Gastroesophageal sphincter (tissue), 4 donors: ENCODE measurements at regions not wholly inside any gene's neighbourhood (a gene's known extent, or its start where the extent isn't known, plus 50 kb on each side); places are given as distances from the start of the nearest gene placed in this dataset.
"Not testable (repeated sequence)": the region's sequence is repeated elsewhere in the genome, so short reads cannot be mapped to it uniquely, and the experiment has no call there.

ENCODE experiments used
- ATAC-seq: fragments of 150-250 bp; one replicate; pipeline ENCODE4 v1.9.1; 2016; ENCODE audit warnings: mild to moderate bottlenecking, moderate library complexity
- H3K27ac ChIP-seq, 4 donors: fragments of 200-600 bp; sonication (generic) in 3 of 4; 1 replicate in 3 of 4; 2 replicates in 1 of 4; pipeline ENCODE4 v1.5.1; 2016 to 2019
- H3K27me3 ChIP-seq: fragments of 200-600 bp; sonication (generic); one replicate; pipeline ENCODE4 v1.5.1; 2019
- H3K36me3 ChIP-seq, 2 donors: fragments of 200-600 bp; sonication (generic); one replicate each; pipeline ENCODE4 v1.5.1; 2019; ENCODE audit warnings: control low read depth in 1 of 2
- H3K4me1 ChIP-seq, 3 donors: fragments of 200-600 bp; sonication (generic); 1 replicate in 2 of 3; 2 replicates in 1 of 3; pipeline ENCODE4 v1.5.1; 2016 to 2019; ENCODE audit warnings: control low read depth in 2 of 3
- H3K4me3 ChIP-seq, 2 donors: fragments of 200-600 bp; sonication (generic); one replicate each; pipeline ENCODE4 v1.5.1; 2019; ENCODE audit warnings: mild to moderate bottlenecking in 1 of 2, moderate library complexity in 1 of 2
- H3K9me3 ChIP-seq, 3 donors: fragments of 200-600 bp; sonication (generic); one replicate each; pipeline ENCODE4 v1.5.1; 2017 to 2019; ENCODE audit warnings: control low read depth in 2 of 3
- EP300 ChIP-seq: sonication (generic); formaldehyde crosslinking; IDR thresholded peaks from one replicate; pipeline ENCODE4 v1.6.1; 2017; ENCODE audit warnings: antibody characterized with exemption, mild to moderate bottlenecking
- POLR2A ChIP-seq, 2 donors: fragments of 450-650 bp; IDR thresholded peaks; one replicate each; pipeline ENCODE4 v1.6.1; 2017; ENCODE audit warnings: antibody characterized with exemption in 2 of 2, mild to moderate bottlenecking in 2 of 2, moderate library complexity in 1 of 2
- POLR2AphosphoS5 ChIP-seq: sonication (generic); formaldehyde crosslinking; IDR thresholded peaks from one replicate; pipeline ENCODE4 v1.6.1; 2017; ENCODE audit warnings: antibody characterized with exemption
- WGBS, 2 donors: methylation state at CpG; one replicate each; pipeline ENCODE4 v1.1.5; 2018; ENCODE audit warnings: low coverage in 1 of 2; 5-methylcytosine and 5-hydroxymethylcytosine counted together
- TF ChIP-seq, protein P1 (sequence below), 4 experiments: fragments of 200-600 bp in 2 of 4; fragments of 450-650 bp in 2 of 4; sonication (generic) in 1 of 4; IDR thresholded peaks; one replicate each; pipeline ENCODE4 v1.5.1; 2017 to 2019; ENCODE audit warnings: antibody characterized with exemption in 4 of 4, mild to moderate bottlenecking in 2 of 4, moderate library complexity in 2 of 4

DNA sequence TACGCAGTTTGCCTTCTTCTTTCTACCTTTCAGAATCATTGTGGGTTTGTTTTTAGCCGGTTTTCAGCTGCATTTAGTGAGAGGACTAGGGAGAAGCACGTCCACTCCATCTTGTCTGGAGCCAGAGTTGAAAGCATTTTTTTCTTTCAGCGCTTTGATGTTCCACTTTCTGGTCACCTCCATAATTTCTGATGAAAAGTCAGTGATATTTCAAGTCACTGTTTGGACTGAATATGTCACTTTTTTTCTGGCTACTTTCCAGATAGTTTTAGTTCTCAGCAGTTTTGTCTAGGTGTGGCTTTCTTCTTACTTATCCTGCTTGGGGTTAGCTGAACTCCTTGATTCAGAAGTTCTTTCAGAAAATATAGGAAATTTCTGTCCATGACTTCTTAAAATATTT, 123.9 kb upstream of the IER5L start:
- ATAC-seq: no peak
- no peaks in the 10 kb centered on the region for H3K9me3 ChIP-seq
- 84 to 91% methylated on average over 3 to 4 of the region's 4 CpGs for WGBS, 2 donors

DNA sequence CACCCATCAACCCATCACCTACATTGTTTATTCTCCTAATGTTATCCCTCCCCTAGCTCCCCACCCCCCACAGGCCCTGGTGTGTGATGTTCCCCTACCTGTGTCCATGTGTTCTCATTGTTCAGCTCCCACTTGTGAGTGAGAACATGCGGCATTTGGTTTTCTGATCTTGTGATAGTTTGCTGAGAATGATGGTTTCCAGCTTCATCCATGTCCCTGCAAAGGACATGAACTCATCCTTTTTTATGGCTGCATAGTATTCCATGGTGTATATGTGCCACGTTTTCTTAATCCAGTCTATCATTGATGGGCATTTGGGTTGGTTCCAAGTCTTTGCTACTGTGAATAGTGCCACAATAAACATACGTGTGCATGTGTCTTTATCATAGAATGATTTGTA, 118.1 kb upstream of the IER5L start:
- not testable (repeated sequence) for ATAC-seq, H3K36me3 ChIP-seq, H3K4me3 ChIP-seq, H3K27me3 ChIP-seq, H3K4me1 ChIP-seq, H3K27ac ChIP-seq
- 80% methylated on average over 3 of the region's 3 CpGs; no CpG with 5 or more reads in 1 of the 2 donors for WGBS, 2 donors
- H3K9me3 ChIP-seq: peaks cover 0 to 13% (median 0%) of the 10 kb centered on the region in 3 donors

More for the DNA sequence above, 123.9 kb upstream of the IER5L start:
- H3K4me1 ChIP-seq: no peaks in the 10 kb centered on the region
- H3K27me3 ChIP-seq: no peaks in the 10 kb centered on the region
- TF ChIP-seq POLR2AphosphoS5 (no peak), EP300 (no peak), POLR2A (IDR thresholded peaks at IDR 0.05) (no peak)
- TF ChIP-seq, protein P1, sequence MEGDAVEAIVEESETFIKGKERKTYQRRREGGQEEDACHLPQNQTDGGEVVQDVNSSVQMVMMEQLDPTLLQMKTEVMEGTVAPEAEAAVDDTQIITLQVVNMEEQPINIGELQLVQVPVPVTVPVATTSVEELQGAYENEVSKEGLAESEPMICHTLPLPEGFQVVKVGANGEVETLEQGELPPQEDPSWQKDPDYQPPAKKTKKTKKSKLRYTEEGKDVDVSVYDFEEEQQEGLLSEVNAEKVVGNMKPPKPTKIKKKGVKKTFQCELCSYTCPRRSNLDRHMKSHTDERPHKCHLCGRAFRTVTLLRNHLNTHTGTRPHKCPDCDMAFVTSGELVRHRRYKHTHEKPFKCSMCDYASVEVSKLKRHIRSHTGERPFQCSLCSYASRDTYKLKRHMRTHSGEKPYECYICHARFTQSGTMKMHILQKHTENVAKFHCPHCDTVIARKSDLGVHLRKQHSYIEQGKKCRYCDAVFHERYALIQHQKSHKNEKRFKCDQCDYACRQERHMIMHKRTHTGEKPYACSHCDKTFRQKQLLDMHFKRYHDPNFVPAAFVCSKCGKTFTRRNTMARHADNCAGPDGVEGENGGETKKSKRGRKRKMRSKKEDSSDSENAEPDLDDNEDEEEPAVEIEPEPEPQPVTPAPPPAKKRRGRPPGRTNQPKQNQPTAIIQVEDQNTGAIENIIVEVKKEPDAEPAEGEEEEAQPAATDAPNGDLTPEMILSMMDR (IDR thresholded peaks at IDR 0.05): no peak
- no peaks in the 10 kb centered on the region for H3K36me3 ChIP-seq
- H3K4me3 ChIP-seq: no peak overlapping the region
- no peak overlapping the region for H3K27ac ChIP-seq

DNA sequence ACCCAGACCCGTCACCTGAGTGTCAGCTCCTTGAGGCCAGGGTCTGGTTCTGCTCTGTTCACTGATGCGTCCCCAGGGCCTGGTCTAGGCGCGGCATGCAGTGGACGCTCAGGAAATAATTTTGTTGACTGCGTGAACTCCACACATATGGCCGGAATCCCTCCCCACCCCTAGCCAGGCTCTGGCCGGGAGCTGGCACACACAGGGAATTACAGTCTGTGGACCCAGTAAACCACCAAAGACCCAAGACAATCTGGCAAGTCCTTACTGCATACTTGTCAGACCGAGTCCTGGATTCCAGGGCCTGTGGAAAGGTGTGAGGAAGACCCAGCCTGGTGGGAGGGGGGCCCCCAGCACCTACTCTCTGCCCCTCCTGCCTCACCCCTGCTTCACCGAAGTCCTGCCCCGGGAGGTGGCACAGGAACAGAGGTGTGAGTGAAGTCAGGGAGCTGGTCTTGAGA, 113.0 kb upstream of the IER5L start:
- WGBS, 2 donors: no CpG with 5 or more reads among the region's 11 CpGs
- H3K4me3 ChIP-seq: no peak overlapping the region

DNA sequence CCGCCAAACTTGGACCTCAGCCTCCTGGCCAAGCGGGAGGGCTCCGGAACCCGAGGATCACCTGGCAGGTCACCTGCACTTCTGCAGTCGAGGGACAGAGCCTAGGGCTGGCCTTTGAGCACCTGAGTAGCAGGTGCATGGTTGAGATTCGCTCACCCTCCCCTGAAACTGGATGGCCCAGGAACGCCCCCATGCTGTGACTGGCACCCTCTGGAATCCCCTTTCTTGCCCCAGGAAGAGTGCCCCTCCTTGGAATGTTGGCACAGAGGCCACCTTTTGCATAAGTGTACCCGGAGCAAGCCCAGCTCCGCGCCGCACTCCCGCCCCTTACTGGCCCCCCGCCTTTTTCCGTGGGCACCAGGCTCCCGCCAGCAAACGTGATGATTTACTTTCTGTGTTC, 112.5 kb upstream of the IER5L start:
- Histone ChIP-seq H3K27me3 (no peaks in the 10 kb centered on the region), H3K9me3 (peaks cover 0 to 3% (median 0%) of the 10 kb centered on the region in 3 donors), H3K27ac (no peak overlapping the region), H3K4me1 (no peaks in the 10 kb centered on the region), H3K4me3 (no peak overlapping the region), H3K36me3 (no peaks in the 10 kb centered on the region)
- no peak for ATAC-seq
- WGBS, 2 donors: 66 to 87% methylated on average over 3 to 7 of the region's 16 CpGs
- TF ChIP-seq POLR2AphosphoS5 (no peak), EP300 (no peak), POLR2A (IDR thresholded peaks at IDR 0.05) (no peak)
- TF ChIP-seq, protein P1 (IDR thresholded peaks at IDR 0.05): no peak

More for the DNA sequence above, 113.0 kb upstream of the IER5L start:
- Histone ChIP-seq H3K9me3 (peaks cover 0 to 8% (median 0%) of the 10 kb centered on the region in 3 donors), H3K27ac (no peak overlapping the region), H3K36me3 (no peaks in the 10 kb centered on the region), H3K27me3 (no peaks in the 10 kb centered on the region), H3K4me1 (no peaks in the 10 kb centered on the region)
- TF ChIP-seq, protein P1 (IDR thresholded peaks at IDR 0.05): no peak
- no peak for TF ChIP-seq EP300
- TF ChIP-seq POLR2A (IDR thresholded peaks at IDR 0.05): no peak
- TF ChIP-seq POLR2AphosphoS5: no peak
- no peak for ATAC-seq

DNA sequence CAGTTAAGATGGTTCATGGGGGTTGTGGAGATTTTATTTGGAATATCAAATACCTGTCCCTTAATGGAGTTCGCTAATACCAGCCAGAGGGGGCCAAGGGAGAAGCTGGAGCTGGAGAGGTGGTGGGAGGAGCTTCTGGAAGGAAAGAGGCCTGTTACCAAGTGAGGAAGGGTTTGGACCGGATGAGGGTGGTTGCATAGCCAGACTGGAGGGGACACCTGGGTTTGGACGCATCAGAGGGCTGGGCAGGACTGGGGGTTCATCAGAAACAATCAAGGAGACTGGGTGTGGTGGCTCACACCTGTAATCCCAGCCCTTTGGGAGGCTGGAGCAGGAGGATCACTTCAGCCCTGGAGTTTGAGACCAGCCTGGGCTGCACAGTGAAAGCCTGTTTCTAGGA, 111.8 kb upstream of the IER5L start:
- no peaks in the 10 kb centered on the region for H3K27me3 ChIP-seq

More for the DNA sequence above, 111.8 kb upstream of the IER5L start:
- no peaks in the 10 kb centered on the region for H3K4me1 ChIP-seq
- TF ChIP-seq, protein P1 (IDR thresholded peaks at IDR 0.05): no peak
- H3K4me3 ChIP-seq: no peak overlapping the region
- H3K36me3 ChIP-seq: no peaks in the 10 kb centered on the region
- H3K9me3 ChIP-seq: no peaks in the 10 kb centered on the region
- H3K27ac ChIP-seq: no peak overlapping the region
- no peak for ATAC-seq
- 69 to 79% methylated on average over 2 to 3 of the region's 3 CpGs for WGBS, 2 donors
